GM19468 (cell line): ENCODE measurements at regions not wholly inside any gene's neighbourhood (a gene's known extent, or its start where the extent isn't known, plus 50 kb on each side); places are given as distances from the start of the nearest gene placed in this dataset.
"Not testable (repeated sequence)": the region's sequence is repeated elsewhere in the genome, so short reads cannot be mapped to it uniquely, and the experiment has no call there.

ENCODE experiments used
- ATAC-seq: cut with Tn5 transposase; IDR thresholded peaks from one replicate; pipeline ENCODE4 v1.9.1; 2021; ENCODE audit warnings: mild to moderate bottlenecking, moderate library complexity, moderate number of reproducible peaks; ENCODE audit not compliant: unreplicated experiment; ENCODE audit errors: extremely low read depth

- no peak for ATAC-seq
Measured at GRCh38 chr2:194545978-194546377, 1111.0 kb upstream of the SLC39A10 start.

GRCh38 chr2:194539425-194539824 lies 1117.6 kb upstream of the SLC39A10 start:
- ATAC-seq: no peak

GRCh38 chr2:194526121-194526520 lies 1130.9 kb upstream of the SLC39A10 start:
- no peak for ATAC-seq

DNA sequence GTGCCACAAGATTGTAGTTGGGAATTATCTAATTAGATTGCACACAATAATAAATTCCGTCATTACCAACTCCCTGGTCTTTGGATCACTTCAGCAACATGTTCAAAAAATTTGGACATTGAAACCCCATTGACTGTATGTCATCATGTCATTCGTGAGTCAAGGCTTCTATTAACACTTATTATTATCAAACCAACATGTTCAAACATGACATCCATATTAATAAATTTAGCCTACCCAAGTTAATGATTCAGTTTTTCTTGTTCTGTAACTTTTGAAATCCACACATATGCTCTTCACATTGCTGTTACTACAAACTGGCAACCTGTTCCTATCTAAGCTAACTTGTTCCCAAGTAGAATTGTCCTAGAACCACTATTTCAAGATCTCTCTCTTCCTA lies 1142.7 kb upstream of the SLC39A10 start:
- ATAC-seq: no peak

DNA sequence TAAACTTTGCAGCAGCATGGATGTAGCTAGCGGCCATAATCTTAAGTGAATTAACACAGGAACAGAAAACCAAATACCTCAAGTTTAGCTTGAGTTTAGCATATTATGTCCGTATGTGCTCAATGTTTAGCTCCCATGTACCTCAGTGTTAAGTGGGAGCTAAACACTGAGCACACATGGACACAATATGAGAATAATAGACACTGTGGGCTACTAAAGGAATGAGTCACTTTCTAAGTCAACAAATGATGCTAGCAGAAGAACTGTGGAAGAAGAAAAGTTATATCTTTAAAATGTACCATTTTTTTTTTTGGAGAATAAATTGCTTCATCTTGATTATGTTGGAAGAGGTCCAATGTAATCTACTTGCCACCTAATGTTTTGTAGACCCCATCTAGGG lies 1146.0 kb upstream of the SLC39A10 start:
- not testable (repeated sequence) for ATAC-seq

DNA sequence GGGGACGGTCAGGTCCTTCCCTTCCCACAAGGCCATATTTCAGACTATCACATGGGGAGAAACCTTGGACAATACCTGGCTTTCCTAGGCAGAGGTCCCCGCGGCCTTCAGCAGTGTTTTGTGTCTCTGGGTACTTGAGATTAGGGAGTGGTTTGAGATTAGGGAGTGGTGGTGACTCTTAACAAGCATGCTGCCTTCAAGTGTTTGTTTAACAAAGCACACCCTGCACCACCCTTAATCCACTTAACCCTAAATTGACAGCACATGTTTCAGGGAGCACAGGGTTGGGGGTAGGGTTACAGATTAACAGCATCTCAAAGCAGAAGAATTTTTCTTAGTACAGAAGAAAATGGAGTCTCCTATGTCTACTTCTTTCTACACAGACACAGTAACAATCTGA lies 1152.2 kb upstream of the SLC39A10 start:
- not testable (repeated sequence) for ATAC-seq

DNA sequence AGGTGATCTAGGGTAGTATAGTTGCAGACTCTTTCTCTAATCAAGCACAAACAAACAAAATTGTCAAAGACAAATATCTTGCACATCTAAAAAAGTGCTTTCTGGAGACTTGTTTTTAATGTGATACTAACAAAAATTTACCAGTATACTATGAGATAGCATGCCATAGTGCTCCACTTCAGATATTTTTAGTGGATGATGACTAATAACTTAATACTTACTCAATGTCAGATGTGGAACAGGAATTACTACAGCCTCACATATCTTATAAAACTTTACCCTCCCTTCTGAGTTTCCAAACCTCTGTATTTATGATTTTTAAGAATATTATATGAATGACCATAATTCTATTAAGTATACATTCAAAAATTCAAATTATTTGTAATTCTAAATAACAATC lies 1162.0 kb upstream of the SLC39A10 start:
- ATAC-seq: no peak

- ATAC-seq: no peak
Measured at GRCh38 chr2:194494401-194494800, 1162.6 kb upstream of the SLC39A10 start.

DNA sequence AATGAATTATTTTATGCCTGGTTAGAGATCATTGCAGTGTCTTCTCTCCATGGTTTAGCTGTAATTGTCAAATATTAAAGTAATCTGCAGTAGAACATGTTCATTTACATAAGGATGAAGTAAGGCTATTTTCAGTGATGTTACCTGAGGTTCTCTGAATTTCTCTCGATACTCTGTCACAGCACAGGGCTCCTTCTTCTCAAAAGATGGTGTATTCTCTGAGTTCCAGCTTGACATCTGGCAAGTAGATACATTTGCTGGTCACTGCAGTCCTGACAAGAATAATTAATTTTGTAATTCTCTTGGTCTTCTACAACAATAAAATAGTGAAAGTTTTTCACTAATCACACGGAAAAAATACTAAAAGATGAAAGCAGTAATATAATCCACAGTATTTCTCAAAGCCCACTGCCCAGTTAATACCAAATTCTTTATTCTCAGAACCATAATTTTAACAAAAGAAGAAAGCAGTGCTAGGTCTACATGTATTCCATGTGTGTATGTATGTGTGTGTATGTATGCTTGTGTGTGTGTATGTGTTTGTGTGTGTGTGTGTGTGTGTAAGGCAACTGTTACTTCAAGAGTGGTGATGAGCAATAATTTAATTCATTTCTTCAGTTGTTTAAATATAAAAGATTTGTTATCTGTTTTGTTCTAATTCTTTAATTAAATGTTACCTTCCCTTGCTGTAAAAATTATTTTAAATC lies 1165.5 kb upstream of the SLC39A10 start:
- ATAC-seq: no peak

GRCh38 chr2:194486326-194486725 lies 1170.7 kb upstream of the SLC39A10 start:
- no peak for ATAC-seq

DNA sequence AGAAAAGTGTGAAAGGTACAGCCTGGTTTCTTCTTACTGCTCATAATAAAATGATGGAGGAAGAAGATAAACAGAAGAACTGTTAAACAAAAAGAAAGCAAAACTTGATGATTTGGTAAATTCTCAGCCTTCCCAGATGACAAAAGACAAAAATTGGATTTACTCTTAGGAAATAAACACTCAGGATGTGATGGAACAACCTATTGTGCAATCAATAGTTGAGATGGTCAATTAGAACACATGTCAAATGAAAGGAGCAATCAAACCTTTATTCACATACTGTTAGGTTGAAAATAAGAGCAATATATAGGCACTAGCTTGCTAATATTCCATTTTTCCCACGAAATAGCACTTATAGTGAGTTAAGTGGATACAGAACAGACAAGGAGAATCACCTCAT lies 1174.0 kb upstream of the SLC39A10 start:
- ATAC-seq: no peak

DNA sequence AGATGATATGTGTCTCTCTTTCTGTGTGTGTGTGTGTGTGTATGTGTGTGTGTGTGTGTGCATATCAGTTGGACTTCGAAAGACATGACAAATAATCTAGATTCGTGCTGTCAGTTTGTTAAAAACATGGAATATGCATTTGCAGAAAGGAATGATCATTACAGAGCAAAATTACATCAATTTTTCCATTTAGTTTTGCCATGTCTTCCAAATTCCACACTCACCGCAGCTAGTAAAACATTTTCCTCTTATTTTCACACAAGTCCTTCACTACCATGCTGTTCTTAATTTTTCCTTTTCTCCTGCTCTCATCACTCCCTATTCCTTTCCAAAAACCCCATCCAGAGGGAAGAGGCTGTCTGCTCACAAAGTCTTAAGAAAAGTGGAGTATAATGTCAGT lies 1191.4 kb upstream of the SLC39A10 start:
- ATAC-seq: no peak

DNA sequence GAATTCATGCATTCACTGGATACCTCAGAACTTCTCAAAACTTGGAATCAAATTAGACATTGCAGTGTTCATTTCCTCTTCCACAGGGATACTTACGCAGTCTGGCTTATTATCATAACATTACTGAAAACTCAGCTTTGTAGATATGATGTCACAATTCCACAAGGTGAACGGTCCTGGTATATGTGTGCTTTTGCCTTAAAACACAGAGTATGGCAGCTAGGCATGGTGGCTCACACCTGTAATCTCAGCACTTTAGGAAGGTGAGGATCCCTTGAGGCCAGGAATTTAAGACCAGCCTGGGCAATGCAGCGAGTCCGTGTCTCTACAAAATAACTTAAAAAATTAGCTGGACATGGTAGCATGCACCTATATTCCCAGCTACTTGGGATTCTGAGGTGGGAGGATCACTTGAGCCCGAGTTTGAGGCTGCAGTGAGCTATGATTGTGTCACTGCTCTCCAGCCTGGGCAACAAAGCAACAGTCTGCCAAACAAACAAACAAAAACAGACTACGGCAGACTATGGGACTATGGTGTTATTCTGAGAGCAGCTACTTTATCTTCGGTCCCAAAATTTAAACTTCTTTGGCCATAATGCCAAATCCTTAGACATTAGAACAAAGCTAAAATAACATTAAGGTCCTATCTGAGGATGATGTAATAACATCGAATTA lies 1191.9 kb upstream of the SLC39A10 start:
- ATAC-seq: no peak

DNA sequence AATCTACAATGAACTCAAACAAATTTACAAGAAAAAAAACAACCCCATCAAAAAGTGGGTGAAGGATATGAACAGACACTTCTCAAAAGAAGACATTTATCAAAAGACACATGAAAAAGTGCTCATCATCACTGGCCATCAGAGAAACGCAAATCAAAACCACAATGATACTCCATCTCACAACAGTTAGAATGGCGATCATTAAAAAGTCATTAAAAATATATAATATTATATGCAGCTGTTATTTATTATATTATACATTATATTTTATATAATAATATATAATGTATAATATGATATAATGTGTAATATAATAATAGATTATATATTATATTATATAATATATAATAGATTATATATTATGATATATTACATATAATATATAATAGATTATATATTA lies 1194.1 kb upstream of the SLC39A10 start:
- ATAC-seq: not testable (repeated sequence)

DNA sequence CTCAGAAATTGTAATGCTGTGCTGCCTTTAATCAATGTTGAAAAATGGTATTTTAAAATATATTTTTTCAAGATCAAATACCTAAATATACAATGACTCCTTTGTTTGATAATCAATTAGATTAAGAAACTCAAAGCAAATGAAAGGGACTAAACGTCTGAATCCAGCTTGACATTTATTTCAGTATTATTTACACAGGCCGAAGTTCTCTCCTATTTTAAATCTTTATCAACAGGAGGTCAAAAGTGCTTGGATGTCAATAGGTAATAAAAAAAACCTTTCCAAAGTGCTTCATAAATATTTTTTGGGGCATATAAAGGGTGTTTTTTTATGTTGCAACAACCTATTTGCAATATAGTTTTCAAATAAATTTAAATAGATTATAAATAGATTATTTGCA lies 1201.7 kb upstream of the SLC39A10 start:
- no peak for ATAC-seq

- no peak for ATAC-seq
Measured at GRCh38 chr2:194452504-194452903, 1204.5 kb upstream of the SLC39A10 start.

GRCh38 chr2:194445226-194445625 lies 1211.8 kb upstream of the SLC39A10 start:
- no peak for ATAC-seq

- no peak for ATAC-seq
Measured at GRCh38 chr2:194443926-194444325, 1213.1 kb upstream of the SLC39A10 start.

DNA sequence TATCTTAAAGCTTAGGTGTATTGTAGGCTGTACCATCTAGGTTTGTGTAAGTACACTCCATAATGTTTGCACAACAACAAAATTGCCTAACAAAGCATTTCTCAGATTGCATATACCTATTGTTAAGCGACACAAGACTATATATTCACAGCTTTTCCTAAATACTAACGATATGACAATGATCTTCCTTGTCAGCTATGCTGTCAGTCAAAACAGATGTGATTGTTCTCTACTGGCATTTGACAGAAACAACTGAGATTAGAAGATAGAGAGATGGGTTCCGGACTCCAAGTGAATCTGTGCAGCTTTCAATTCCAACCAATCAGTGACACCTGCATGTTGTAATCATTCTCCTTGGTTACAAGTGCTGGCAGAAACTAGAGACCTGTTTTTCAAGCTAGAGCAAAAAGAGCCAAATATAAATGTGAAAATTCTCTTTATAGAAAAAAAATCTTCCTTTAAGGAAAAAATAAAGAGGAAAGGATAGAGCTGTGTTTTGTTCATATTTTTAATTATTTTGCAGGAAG lies 1232.3 kb upstream of the SLC39A10 start:
- ATAC-seq: no peak

- no peak for ATAC-seq
Measured at GRCh38 chr2:194411221-194411620, 1245.8 kb upstream of the SLC39A10 start.

- ATAC-seq: no peak
Measured at GRCh38 chr2:194395818-194396217, 1261.2 kb upstream of the SLC39A10 start.

DNA sequence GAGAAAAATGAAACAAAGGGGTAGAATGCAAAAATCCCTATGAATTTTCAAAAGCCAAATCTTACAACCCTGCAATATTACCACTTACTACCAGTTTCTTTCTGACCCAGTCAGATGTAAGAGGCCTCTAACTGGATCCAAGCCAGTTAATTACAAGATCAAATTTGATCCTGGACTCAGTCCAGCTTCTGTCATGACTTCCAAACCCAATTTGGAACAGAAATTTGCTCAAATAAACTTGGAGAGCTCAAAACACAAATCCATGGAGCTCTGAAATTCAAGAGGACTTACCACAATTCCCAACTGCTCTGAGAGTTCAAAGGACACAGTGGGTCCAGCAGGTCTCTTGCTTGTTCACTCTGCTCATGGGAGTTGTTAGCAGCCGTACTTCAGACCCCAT lies 1271.7 kb upstream of the SLC39A10 start:
- no peak for ATAC-seq
